GM10248 (cell line): ENCODE measurements at regions not wholly inside any gene's neighbourhood (a gene's known extent, or its start where the extent isn't known, plus 50 kb on each side); places are given as distances from the start of the nearest gene placed in this dataset.

ENCODE experiments used
- CTCF ChIA-PET: fragments of 300-600 bp; sonication (Branson Sonifier 250); formaldehyde crosslinking; extraction: SDS; loops from one replicate; lab custom pipeline; 2021; ENCODE audit warnings: antibody characterized with exemption; lab: Yijun Ruan, JAX
- POLR2A ChIA-PET: fragments of 350-650 bp; sonication (Branson Sonifier 250); formaldehyde crosslinking; extraction: SDS; loops from one replicate; lab custom pipeline; 2020; ENCODE audit warnings: antibody characterized with exemption; lab: Yijun Ruan, JAX
- DNase-seq: peaks from one replicate; pipeline ENCODE4 v3.0.0; 2012; ENCODE audit errors: extremely low spot score
- TF ChIP-seq, protein P1 (sequence below): IDR thresholded peaks from 2 replicates; pipeline ENCODE4 v1.5.1; 2012; ENCODE audit warnings: mild to moderate bottlenecking, low read depth; ENCODE audit errors: extremely low read depth, missing control alignments, control extremely low read depth

- ChIA-PET POLR2A (no interaction called here), CTCF (interaction anchor here (0.9 to 1.7 kb wide), 3 partner anchors 11 to 180 kb away, joined by 3 to 7 read pairs (median 4); no protein-coding TSS in a partner anchor)
- no peak for DNase-seq
- TF ChIP-seq, protein P1, sequence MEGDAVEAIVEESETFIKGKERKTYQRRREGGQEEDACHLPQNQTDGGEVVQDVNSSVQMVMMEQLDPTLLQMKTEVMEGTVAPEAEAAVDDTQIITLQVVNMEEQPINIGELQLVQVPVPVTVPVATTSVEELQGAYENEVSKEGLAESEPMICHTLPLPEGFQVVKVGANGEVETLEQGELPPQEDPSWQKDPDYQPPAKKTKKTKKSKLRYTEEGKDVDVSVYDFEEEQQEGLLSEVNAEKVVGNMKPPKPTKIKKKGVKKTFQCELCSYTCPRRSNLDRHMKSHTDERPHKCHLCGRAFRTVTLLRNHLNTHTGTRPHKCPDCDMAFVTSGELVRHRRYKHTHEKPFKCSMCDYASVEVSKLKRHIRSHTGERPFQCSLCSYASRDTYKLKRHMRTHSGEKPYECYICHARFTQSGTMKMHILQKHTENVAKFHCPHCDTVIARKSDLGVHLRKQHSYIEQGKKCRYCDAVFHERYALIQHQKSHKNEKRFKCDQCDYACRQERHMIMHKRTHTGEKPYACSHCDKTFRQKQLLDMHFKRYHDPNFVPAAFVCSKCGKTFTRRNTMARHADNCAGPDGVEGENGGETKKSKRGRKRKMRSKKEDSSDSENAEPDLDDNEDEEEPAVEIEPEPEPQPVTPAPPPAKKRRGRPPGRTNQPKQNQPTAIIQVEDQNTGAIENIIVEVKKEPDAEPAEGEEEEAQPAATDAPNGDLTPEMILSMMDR, result no peak
These were observed 72.9 kb upstream of the CCL2 start for GRCh38 chr17:34182036-34182803.

GRCh38 chr17:34195987-34196386 lies 59.1 kb upstream of the CCL2 start:
- ChIA-PET CTCF (interaction anchor here (1.2 to 3.0 kb wide), 3 partner anchors 24 to 165 kb away, joined by 3 to 36 read pairs (median 5); partner anchors contain the start of gene CCL1), POLR2A (no interaction called here)
- no peak for DNase-seq
- TF ChIP-seq, protein P1, result no peak

DNA sequence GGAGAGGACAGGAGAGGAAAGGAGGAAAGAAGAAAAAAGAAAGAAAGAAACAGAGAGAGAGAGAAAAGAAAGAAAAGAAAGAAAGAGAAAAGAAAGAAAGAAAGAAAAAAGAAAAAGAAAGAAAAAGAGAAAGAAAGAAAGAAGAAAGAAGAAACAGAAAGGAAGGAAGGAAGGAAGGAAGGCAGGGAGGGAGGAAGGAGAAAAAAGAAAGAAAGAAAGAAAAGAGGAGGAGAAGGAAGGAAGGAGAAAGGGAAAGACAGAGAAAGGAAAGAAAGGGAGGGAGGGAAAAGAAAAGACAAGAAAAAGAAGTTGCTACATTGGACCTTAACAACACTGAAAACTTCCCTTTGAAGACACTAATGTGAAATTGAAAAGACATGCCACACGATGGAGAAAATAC lies 56.6 kb upstream of the CCL2 start:
- POLR2A ChIA-PET, result no interaction called here
- TF ChIP-seq, protein P1, result no peak
- DNase-seq, result no peak
- CTCF ChIA-PET, result interaction anchor here (1.0 to 8.6 kb wide), 4 partner anchors 156 to 185 kb away, joined by 3 to 305 read pairs (median 26); partner anchors contain the start of genes CCL1 and CCL13

DNA sequence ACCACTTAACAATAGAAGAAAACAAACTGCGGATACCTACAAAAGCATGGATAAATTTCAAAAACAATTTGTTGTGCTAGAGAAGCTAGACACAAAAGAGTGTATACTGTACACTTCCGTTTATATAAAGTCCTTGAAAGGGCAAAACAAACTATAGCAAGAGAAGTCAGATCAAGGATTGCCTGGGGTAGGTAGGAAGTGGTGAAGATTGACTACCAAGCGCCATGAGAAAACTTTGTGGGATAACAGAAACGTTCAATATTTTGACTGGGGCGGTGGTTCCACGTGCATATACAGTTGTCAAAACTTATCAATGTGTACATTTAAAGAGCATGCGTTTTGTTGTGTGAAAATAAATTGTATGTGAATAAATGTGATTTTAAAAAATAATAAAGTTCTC lies 55.6 kb upstream of the CCL2 start:
- POLR2A ChIA-PET, result no interaction called here
- TF ChIP-seq, protein P1, result no peak
- CTCF ChIA-PET, result interaction anchor here (1.0 to 8.6 kb wide), 4 partner anchors 155 to 184 kb away, joined by 3 to 305 read pairs (median 26); partner anchors contain the start of genes CCL1 and CCL13
- no peak for DNase-seq

DNA sequence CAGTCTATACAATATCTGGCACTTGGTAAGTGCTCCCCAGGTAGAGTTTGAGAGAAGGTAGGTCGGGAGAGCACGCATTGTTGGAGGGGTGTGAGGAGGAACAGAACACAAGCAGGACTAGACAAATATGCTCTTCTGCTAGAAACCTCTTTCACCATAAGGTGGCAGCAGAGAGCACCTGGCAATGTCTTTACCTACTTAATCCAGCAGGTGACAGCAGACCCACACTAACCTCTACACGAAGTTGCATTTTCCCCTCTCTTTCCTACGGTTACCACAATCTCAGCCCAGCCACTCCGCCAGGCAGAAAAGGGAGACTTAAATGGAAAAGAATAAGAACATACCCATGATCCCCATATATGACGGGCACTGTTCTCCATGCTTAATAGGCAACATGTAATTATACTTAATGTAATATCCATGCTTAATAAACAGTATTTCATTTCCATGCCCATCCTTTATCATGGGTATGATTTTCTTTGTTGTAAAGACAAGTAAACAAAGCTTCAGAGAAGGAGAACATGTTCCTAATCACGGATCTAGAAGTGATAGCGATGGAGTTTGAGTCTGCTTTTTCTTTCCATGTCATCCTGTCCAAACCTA lies 55.1 kb upstream of the CCL2 start:
- TF ChIP-seq, protein P1, result peak; percentile 100
- peak; percentile 76 for DNase-seq
- ChIA-PET CTCF (interaction anchor here (0.8 to 8.6 kb wide), 32 partner anchors 9 to 1547 kb away, joined by 3 to 305 read pairs (median 4); partner anchors contain the start of genes CCL1, CCL13, CCL2 and CCL8), POLR2A (no interaction called here)

GRCh38 chr17:34201225-34201624 lies 53.9 kb upstream of the CCL2 start:
- CTCF ChIA-PET, result interaction anchor here (0.7 to 8.6 kb wide), 29 partner anchors 8 to 411 kb away, joined by 3 to 305 read pairs (median 5); partner anchors contain the start of genes CCL1, CCL13 and CCL2
- POLR2A ChIA-PET, result no interaction called here
- TF ChIP-seq, protein P1, result no peak

More at GRCh38 chr17:34201225-34201624, 53.9 kb upstream of the CCL2 start:
- no peak for DNase-seq
